HepG2 (cell line): ENCODE measurements at regions not wholly inside any gene's neighbourhood (a gene's known extent, or its start where the extent isn't known, plus 50 kb on each side); places are given as distances from the start of the nearest gene placed in this dataset.

ENCODE experiments used
- HIVEP1 ChIP-seq: sonication (generic); formaldehyde crosslinking; IDR thresholded peaks from 2 replicates; pipeline ENCODE4 v1.4.0; 2020; ENCODE audit warnings: mild to moderate bottlenecking, missing genetic modification reagents
- MED8 ChIP-seq: sonication (generic); formaldehyde crosslinking; IDR thresholded peaks from 2 replicates; pipeline ENCODE4 v1.8.1; 2023; ENCODE audit warnings: mild to moderate bottlenecking, missing genetic modification reagents; ENCODE audit not compliant: insufficient replicate concordance
- MEIS2 ChIP-seq: sonication (generic); formaldehyde crosslinking; IDR thresholded peaks from 2 replicates; pipeline ENCODE4 v1.9.0; 2021; ENCODE audit warnings: mild to moderate bottlenecking, missing genetic modification reagents
- MIXL1 ChIP-seq: IDR thresholded peaks from 2 replicates; pipeline ENCODE4 v1.6.1; 2016
- PRPF4 ChIP-seq: fragments of 200-400 bp; formaldehyde crosslinking; IDR thresholded peaks from 2 replicates; pipeline ENCODE4 v1.6.1; 2016; ENCODE audit warnings: low read length, low read depth; ENCODE audit not compliant: poor library complexity, severe bottlenecking
- RBM22 ChIP-seq: fragments of 200-400 bp; formaldehyde crosslinking; optimal IDR thresholded peaks from 2 replicates; pipeline ENCODE3; 2017; ENCODE audit warnings: mild to moderate bottlenecking, low read length, moderate library complexity
- TMF1 ChIP-seq: sonication (generic); formaldehyde crosslinking; IDR thresholded peaks from 2 replicates; pipeline ENCODE4 v1.8.1; 2022; ENCODE audit warnings: low read depth, missing genetic modification reagents
- ZFP62 ChIP-seq: sonication (generic); formaldehyde crosslinking; IDR thresholded peaks from 2 replicates; pipeline ENCODE4 v1.4.0; 2020; ENCODE audit warnings: missing genetic modification reagents
- ZNF256 ChIP-seq: sonication (generic); formaldehyde crosslinking; conservative IDR thresholded peaks from 2 replicates; pipeline ENCODE4 v1.4.0; 2020; ENCODE audit warnings: missing genetic modification reagents
- ZNF292 ChIP-seq: sonication (generic); formaldehyde crosslinking; IDR thresholded peaks from 2 replicates; pipeline ENCODE4 v1.8.1; 2022; ENCODE audit warnings: mild to moderate bottlenecking, low read depth, missing genetic modification reagents, borderline replicate concordance
- ZNF674 ChIP-seq: sonication (generic); formaldehyde crosslinking; IDR thresholded peaks from 2 replicates; pipeline ENCODE4 v1.5.0; 2020; ENCODE audit warnings: low read depth, mild to moderate bottlenecking, missing genetic modification reagents
- ZNF768 ChIP-seq: sonication (generic); formaldehyde crosslinking; IDR thresholded peaks from 2 replicates; pipeline ENCODE4 v1.4.0; 2020; ENCODE audit warnings: missing genetic modification reagents
- TF ChIP-seq, protein P1 (sequence below): sonication (generic); formaldehyde crosslinking; IDR thresholded peaks from 2 replicates; pipeline ENCODE4 v1.8.0; 2023; ENCODE audit warnings: mild to moderate bottlenecking, missing genetic modification reagents
- TF ChIP-seq, protein P2 (sequence below): IDR thresholded peaks from 2 replicates; pipeline ENCODE4 v1.6.1; 2016; ENCODE audit warnings: mild to moderate bottlenecking
- TF ChIP-seq, protein P3 (sequence below): sonication (generic); formaldehyde crosslinking; IDR thresholded peaks from 2 replicates; pipeline ENCODE4 v1.4.0; 2020; ENCODE audit warnings: missing genetic modification reagents
- TF ChIP-seq, protein P4 (sequence below): sonication (generic); formaldehyde crosslinking; IDR thresholded peaks from 2 replicates; pipeline ENCODE4 v1.5.0; 2020; ENCODE audit warnings: mild to moderate bottlenecking, missing genetic modification reagents, borderline replicate concordance
- TF ChIP-seq, protein P5 (sequence below): sonication (generic); formaldehyde crosslinking; IDR thresholded peaks from 2 replicates; pipeline ENCODE4 v1.9.0; 2022; ENCODE audit warnings: missing genetic modification reagents, mild to moderate bottlenecking, borderline replicate concordance

DNA sequence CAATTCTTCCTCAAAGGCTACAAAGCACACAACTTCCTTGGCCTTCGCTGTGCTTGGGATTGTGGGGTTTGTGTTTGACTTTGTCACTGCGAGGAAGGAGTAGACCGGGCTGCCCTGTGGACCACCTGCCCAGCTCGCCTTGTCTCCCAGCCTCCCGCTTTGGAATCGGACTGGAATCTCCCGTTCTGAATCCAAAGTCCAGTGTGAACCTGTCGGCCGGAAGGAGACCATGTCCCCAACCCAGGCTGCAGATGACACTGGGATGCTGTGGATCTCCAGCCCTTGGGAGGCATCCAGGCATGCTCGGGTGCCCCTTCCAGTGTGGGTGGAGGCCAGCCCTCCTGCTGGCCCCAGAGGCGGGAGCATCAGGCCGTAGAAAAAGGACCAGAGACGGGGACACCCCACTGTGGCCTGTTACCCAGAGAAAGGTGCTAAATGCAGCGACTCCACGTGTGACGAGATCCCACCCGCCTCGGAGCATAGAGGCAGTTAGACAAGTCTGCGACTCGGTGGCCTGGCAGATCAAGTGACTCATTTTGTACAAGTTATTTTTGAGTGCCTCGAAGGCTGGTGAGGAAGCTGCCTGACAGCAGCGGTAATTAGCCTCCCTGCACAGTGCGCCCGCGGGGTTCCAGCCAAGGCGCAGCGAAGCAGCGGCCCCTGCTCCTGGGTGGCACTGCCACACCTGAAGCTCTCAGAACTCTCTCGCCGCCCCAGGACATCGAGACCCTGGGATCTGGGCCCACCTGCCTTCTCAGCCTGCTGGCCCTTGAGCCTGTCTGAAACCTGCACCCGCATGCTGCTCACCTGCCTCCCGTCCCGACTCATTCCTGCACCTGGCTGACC, 57.5 kb downstream of the ADRA2C start (continued):
- TF ChIP-seq, protein P1, sequence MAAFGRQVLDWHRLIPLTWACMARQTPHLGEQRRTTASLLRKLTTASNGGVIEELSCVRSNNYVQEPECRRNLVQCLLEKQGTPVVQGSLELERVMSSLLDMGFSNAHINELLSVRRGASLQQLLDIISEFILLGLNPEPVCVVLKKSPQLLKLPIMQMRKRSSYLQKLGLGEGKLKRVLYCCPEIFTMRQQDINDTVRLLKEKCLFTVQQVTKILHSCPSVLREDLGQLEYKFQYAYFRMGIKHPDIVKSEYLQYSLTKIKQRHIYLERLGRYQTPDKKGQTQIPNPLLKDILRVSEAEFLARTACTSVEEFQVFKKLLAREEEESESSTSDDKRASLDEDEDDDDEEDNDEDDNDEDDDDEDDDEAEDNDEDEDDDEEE = peak; percentile 80; the same call in 1 of the 2 replicates
- TF ChIP-seq, protein P2, sequence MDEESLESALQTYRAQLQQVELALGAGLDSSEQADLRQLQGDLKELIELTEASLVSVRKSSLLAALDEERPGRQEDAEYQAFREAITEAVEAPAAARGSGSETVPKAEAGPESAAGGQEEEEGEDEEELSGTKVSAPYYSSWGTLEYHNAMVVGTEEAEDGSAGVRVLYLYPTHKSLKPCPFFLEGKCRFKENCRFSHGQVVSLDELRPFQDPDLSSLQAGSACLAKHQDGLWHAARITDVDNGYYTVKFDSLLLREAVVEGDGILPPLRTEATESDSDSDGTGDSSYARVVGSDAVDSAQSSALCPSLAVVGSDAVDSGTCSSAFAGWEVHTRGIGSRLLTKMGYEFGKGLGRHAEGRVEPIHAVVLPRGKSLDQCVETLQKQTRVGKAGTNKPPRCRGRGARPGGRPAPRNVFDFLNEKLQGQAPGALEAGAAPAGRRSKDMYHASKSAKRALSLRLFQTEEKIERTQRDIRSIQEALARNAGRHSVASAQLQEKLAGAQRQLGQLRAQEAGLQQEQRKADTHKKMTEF = peak; percentile 49; the same call in 1 of the 2 replicates
- TF ChIP-seq MIXL1 (CRISPR knock-in tag) (0 out of 2 replicates have a peak, but pooled peaks have one; percentile 14), PRPF4 (peak; percentile 47), TMF1 (no peak), ZNF768 (CRISPR knock-in tag) (no peak), ZNF292 (peak; percentile 69; the same call in 1 of the 2 replicates), MED8 (CRISPR knock-in tag) (peak; percentile 47), MEIS2 (0 out of 2 replicates have a peak, but pooled peaks have one; percentile 58), RBM22 (no peak), ZNF256 (CRISPR knock-in tag) (no peak), ZNF674 (CRISPR knock-in tag) (0 out of 2 replicates have a peak, but pooled peaks have one; percentile 57), ZFP62 (CRISPR knock-in tag) (no peak), HIVEP1 (peak; percentile 73; the same call in 1 of the 2 replicates)
- TF ChIP-seq, protein P3, sequence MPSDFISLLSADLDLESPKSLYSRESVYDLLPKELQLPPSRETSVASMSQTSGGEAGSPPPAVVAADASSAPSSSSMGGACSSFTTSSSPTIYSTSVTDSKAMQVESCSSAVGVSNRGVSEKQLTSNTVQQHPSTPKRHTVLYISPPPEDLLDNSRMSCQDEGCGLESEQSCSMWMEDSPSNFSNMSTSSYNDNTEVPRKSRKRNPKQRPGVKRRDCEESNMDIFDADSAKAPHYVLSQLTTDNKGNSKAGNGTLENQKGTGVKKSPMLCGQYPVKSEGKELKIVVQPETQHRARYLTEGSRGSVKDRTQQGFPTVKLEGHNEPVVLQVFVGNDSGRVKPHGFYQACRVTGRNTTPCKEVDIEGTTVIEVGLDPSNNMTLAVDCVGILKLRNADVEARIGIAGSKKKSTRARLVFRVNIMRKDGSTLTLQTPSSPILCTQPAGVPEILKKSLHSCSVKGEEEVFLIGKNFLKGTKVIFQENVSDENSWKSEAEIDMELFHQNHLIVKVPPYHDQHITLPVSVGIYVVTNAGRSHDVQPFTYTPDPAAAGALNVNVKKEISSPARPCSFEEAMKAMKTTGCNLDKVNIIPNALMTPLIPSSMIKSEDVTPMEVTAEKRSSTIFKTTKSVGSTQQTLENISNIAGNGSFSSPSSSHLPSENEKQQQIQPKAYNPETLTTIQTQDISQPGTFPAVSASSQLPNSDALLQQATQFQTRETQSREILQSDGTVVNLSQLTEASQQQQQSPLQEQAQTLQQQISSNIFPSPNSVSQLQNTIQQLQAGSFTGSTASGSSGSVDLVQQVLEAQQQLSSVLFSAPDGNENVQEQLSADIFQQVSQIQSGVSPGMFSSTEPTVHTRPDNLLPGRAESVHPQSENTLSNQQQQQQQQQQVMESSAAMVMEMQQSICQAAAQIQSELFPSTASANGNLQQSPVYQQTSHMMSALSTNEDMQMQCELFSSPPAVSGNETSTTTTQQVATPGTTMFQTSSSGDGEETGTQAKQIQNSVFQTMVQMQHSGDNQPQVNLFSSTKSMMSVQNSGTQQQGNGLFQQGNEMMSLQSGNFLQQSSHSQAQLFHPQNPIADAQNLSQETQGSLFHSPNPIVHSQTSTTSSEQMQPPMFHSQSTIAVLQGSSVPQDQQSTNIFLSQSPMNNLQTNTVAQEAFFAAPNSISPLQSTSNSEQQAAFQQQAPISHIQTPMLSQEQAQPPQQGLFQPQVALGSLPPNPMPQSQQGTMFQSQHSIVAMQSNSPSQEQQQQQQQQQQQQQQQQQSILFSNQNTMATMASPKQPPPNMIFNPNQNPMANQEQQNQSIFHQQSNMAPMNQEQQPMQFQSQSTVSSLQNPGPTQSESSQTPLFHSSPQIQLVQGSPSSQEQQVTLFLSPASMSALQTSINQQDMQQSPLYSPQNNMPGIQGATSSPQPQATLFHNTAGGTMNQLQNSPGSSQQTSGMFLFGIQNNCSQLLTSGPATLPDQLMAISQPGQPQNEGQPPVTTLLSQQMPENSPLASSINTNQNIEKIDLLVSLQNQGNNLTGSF (CRISPR knock-in tag) = no peak
- TF ChIP-seq, protein P4, sequence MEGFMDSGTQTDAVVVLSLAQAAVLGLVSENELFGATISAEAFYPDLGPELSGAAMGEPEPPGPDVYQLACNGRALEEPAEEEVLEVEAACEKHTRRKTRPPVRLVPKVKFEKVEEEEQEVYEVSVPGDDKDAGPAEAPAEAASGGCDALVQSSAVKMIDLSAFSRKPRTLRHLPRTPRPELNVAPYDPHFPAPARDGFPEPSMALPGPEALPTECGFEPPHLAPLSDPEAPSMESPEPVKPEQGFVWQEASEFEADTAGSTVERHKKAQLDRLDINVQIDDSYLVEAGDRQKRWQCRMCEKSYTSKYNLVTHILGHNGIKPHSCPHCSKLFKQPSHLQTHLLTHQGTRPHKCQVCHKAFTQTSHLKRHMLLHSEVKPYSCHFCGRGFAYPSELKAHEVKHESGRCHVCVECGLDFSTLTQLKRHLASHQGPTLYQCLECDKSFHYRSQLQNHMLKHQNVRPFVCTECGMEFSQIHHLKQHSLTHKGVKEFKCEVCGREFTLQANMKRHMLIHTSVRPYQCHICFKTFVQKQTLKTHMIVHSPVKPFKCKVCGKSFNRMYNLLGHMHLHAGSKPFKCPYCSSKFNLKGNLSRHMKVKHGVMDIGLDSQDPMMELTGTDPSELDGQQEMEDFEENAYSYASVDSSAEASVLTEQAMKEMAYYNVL = 0 out of 2 replicates have a peak, but pooled peaks have one; percentile 28
- TF ChIP-seq, protein P5, sequence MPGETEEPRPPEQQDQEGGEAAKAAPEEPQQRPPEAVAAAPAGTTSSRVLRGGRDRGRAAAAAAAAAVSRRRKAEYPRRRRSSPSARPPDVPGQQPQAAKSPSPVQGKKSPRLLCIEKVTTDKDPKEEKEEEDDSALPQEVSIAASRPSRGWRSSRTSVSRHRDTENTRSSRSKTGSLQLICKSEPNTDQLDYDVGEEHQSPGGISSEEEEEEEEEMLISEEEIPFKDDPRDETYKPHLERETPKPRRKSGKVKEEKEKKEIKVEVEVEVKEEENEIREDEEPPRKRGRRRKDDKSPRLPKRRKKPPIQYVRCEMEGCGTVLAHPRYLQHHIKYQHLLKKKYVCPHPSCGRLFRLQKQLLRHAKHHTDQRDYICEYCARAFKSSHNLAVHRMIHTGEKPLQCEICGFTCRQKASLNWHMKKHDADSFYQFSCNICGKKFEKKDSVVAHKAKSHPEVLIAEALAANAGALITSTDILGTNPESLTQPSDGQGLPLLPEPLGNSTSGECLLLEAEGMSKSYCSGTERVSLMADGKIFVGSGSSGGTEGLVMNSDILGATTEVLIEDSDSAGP (CRISPR knock-in tag) = peak; percentile 68; the same call in 1 of the 2 replicates
